ENCODE measurements at regions not wholly inside any gene's neighbourhood (a gene's known extent, or its start where the extent isn't known, plus 50 kb on each side); places are given as distances from the start of the nearest gene placed in this dataset.

GRCh38 chr4:157444014-157444413, 223.5 kb downstream of the GRIA2 start:
- no peak for TF ChIP-seq CTCF (IDR thresholded peaks at IDR 0.05; ENCODE audit: low read depth, low read length, missing input control)
- no peak for TF ChIP-seq MAX (IDR thresholded peaks at IDR 0.05)
- TF ChIP-seq JUND (IDR thresholded peaks at IDR 0.05), result no peak
- TF ChIP-seq EGR1 (IDR thresholded peaks at IDR 0.05; ENCODE audit: low read depth in 2 of 2), result no peak
- no peak for TF ChIP-seq ATF3 (IDR thresholded peaks at IDR 0.05)
- TF ChIP-seq TAF1 (conservative IDR thresholded peaks at IDR 0.05), result no peak
- TF ChIP-seq REST (IDR thresholded peaks at IDR 0.05), result no peak
- TF ChIP-seq ZBTB33 (IDR thresholded peaks at IDR 0.05), result no peak
